ENCODE measurements at regions not wholly inside any gene's neighbourhood (a gene's known extent, or its start where the extent isn't known, plus 50 kb on each side); places are given as distances from the start of the nearest gene placed in this dataset.
A peak's percentile ranks its signal among the peaks of the same experiment; 100 is the strongest.
"Not testable (repeated sequence)": the region's sequence is repeated elsewhere in the genome, so short reads cannot be mapped to it uniquely, and the experiment has no call there.

- no peak for DNase-seq (ENCODE audit: low read depth)
Measured at GRCh38 chr1:56148326-56149193, 430.8 kb downstream of the PLPP3 start.

- no peak for DNase-seq (ENCODE audit: low read depth)
Measured at GRCh38 chr1:56147459-56147858, 431.9 kb downstream of the PLPP3 start.

GRCh38 chr1:56147034-56147433 is 432.3 kb downstream of the PLPP3 start:
- no peak for DNase-seq (ENCODE audit: low read depth)

GRCh38 chr1:56146449-56146848 is 432.9 kb downstream of the PLPP3 start:
- DNase-seq (ENCODE audit: low read depth) = no peak

- no peak for DNase-seq (ENCODE audit: low read depth)
Measured at GRCh38 chr1:56145581-56145980, 433.8 kb downstream of the PLPP3 start.

GRCh38 chr1:56142301-56142700 is 437.1 kb downstream of the PLPP3 start:
- DNase-seq (ENCODE audit: low read depth) = no peak

- DNase-seq (ENCODE audit: low read depth) = no peak
Measured at GRCh38 chr1:56139836-56140235, 439.5 kb downstream of the PLPP3 start.

- no peak for DNase-seq (ENCODE audit: low read depth)
Measured at GRCh38 chr1:56137521-56138505, 441.6 kb downstream of the PLPP3 start.

- DNase-seq (ENCODE audit: low read depth) = no peak
Measured at GRCh38 chr1:56137090-56137489, 442.3 kb downstream of the PLPP3 start.

- DNase-seq (ENCODE audit: low read depth) = no peak
Measured at GRCh38 chr1:56135864-56136147, 443.6 kb downstream of the PLPP3 start.

GRCh38 chr1:56135069-56135863 is 444.1 kb downstream of the PLPP3 start:
- DNase-seq (ENCODE audit: low read depth) = no peak

GRCh38 chr1:56133522-56134472 is 445.6 kb downstream of the PLPP3 start:
- no peak for DNase-seq (ENCODE audit: low read depth)

- DNase-seq (ENCODE audit: low read depth) = no peak
Measured at GRCh38 chr1:56132520-56132919, 446.8 kb downstream of the PLPP3 start.

- DNase-seq (ENCODE audit: low read depth) = no peak
Measured at GRCh38 chr1:56129837-56130236, 449.5 kb downstream of the PLPP3 start.

- DNase-seq (ENCODE audit: low read depth) = no peak
Measured at GRCh38 chr1:56125316-56125715, 454.0 kb downstream of the PLPP3 start.

- DNase-seq (ENCODE audit: low read depth) = no peak
Measured at GRCh38 chr1:56123826-56124225, 455.5 kb downstream of the PLPP3 start.

GRCh38 chr1:56123421-56123820 is 455.9 kb downstream of the PLPP3 start:
- peak; percentile 16 for DNase-seq (ENCODE audit: low read depth)

GRCh38 chr1:56120021-56120420 is 459.3 kb downstream of the PLPP3 start:
- no peak for DNase-seq (ENCODE audit: low read depth)

- not testable (repeated sequence) for DNase-seq (ENCODE audit: low read depth)
Measured at GRCh38 chr1:56118676-56119075, 460.7 kb downstream of the PLPP3 start.

GRCh38 chr1:56115701-56116100 is 463.7 kb downstream of the PLPP3 start:
- no peak for DNase-seq (ENCODE audit: low read depth)

- no peak for DNase-seq (ENCODE audit: low read depth)
Measured at GRCh38 chr1:56113679-56114078, 465.7 kb downstream of the PLPP3 start.
